AG20443 (cell line): ENCODE measurements at regions not wholly inside any gene's neighbourhood (a gene's known extent, or its start where the extent isn't known, plus 50 kb on each side); places are given as distances from the start of the nearest gene placed in this dataset.
"Not testable (repeated sequence)": the region's sequence is repeated elsewhere in the genome, so short reads cannot be mapped to it uniquely, and the experiment has no call there.

Experiments
- DNase-seq: peaks from one replicate; pipeline ENCODE4 v3.0.0; 2012; ENCODE audit warnings: low spot score, mixed read lengths

- no peak for DNase-seq
These were observed 101.9 kb upstream of the ADAMTS5 start for GRCh38 chr21:27068811-27069210.

DNA sequence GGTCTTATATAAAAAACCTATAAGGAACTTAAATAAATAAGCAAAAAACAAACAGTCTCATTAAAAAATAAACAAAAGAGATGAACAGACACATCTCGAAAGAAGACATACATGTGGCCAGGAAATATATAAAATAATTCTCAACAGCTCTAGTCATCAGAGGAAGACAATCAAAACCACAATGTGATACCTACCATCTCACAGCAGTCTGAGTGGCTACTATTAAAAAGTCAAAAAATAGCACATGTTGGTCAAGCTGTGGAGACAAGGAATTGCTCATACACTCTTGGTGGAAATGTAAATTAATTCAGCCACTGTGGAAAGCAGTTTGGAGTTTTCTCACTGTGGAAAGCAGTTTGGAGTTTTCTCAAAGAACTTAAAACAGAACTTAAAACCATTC, 100.3 kb upstream of the ADAMTS5 start:
- no peak for DNase-seq

- no peak for DNase-seq
These were observed 95.6 kb upstream of the ADAMTS5 start for GRCh38 chr21:27062443-27062842.

GRCh38 chr21:27061770-27062169, 94.9 kb upstream of the ADAMTS5 start:
- DNase-seq, result no peak

DNA sequence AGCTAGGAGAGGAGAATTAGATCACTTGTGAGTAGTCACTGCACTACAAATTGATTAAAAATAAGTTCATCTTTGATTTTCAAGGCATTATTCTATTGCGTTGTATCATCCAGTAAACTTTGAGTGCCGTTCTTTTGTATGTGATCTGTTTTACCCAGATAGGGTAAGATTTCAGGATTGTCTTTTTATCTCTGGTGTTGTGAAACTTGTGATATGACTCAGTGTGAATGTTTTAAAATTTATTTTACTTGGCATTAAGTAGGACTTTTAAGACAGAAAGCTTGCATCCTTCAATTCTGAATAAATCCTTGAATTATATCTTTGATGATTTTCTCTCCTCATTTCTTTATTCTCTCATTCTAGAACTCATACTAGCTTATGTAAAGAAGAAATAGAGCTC, 93.3 kb upstream of the ADAMTS5 start:
- DNase-seq, result no peak

GRCh38 chr21:27058673-27059605, 92.1 kb upstream of the ADAMTS5 start:
- DNase-seq, result no peak

DNA sequence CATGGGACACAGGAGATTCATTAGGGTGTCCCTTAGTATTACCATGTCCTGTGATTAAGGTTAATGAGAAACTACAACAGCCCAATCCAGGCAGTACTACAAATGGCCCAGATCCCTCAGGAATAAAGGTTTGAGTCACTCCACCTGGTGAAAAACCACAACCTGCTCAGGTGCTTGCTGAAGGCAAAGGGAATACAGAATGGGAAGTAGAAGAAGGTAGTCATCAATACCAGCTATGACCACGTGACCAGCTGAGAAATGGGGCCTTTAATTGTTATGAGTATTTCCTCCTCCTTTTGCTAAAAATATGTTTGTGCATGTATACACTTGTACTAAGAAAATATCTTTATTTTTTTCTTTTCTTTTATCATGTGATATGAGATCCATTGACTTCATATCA, 91.1 kb upstream of the ADAMTS5 start:
- DNase-seq, result no peak

- DNase-seq, result no peak
These were observed 80.9 kb upstream of the ADAMTS5 start for GRCh38 chr21:27047658-27048314.

- no peak for DNase-seq
These were observed 80.4 kb upstream of the ADAMTS5 start for GRCh38 chr21:27047283-27047657.

- DNase-seq, result no peak
These were observed 78.5 kb upstream of the ADAMTS5 start for GRCh38 chr21:27045281-27045985.

GRCh38 chr21:27043377-27043776, 76.5 kb upstream of the ADAMTS5 start:
- no peak for DNase-seq

DNA sequence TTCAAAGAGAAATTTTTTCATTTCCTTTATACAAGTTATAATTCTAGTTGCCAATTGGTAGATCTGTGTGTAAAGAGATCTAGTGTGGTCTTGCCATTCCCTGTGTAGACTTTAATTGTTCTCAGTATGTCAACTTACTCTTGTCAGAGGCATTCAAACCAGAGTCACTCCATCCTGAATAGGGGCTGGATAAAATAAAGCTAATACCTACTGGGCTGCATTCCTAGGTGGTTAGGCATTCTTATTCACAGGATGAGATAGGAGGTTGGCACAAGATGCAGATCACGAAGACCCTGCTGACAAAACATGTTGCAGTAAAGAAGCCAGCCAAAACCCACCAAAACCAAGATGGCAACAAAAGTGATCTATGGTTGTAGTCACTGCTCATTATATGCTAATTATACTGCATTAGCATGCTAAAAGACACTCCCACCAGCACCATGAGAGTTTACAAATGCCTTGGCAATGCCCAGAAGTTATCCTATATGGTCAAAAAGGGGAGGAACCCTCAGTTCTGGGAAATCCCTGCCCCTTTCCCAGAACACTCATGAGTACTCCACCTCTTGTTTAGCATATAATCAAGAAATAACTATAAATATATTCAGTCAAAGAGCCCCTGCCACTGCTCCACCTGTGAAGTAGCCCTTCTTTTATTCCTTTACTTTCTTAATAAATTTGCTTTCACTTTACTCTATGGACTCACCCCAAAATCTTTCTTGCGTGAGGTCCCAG, 74.0 kb upstream of the ADAMTS5 start:
- DNase-seq, result no peak

DNA sequence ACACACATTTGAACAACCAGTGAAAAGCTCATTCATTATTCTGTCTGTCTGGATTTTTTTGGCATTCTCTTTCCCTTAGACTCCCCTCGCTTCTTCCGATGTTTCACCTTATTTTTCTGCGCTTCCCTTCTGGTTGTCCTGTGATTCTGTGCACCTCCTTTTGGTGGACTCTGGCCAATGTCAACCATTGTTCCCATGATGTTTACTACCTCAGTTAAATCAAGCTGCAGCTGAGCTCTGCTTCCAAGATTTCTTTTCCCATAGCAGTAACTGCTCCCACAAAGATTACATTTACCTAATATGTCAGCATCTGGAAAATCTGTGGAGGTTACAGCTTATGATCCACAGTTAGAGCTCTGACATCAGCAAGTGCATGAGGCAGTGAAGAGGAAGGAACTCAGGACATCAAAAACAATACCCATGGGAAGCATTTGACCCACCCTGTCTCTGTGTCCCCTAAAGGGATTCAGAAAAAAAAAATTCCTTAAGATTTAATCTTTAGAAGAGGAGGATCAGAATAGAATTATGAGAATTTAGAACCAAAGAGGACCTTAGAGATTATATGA, 69.9 kb upstream of the ADAMTS5 start:
- no peak for DNase-seq

GRCh38 chr21:27035791-27036190, 68.9 kb upstream of the ADAMTS5 start:
- no peak for DNase-seq

- DNase-seq, result no peak
These were observed 67.9 kb upstream of the ADAMTS5 start for GRCh38 chr21:27034796-27035195.

GRCh38 chr21:27033471-27033870, 66.6 kb upstream of the ADAMTS5 start:
- no peak for DNase-seq

DNA sequence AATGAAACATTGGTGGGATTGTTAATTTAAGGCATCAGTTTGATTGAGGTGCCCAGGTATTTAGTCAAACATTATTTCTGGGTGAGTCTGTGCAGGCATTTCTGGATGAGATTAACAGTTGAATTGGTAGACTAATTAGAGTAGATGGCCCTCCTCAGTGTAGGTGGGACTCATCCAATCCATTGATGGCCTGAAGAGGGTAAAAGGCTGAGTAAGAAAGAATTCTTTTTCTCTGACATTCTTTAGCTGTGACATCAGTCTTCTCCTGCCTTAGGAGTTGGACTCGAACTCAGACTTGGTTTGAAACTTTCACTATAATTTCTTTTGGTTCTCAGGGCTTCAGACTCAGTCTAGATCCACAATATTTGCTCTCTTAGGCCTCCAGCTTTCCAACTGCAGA, 59.6 kb upstream of the ADAMTS5 start:
- no peak for DNase-seq

DNA sequence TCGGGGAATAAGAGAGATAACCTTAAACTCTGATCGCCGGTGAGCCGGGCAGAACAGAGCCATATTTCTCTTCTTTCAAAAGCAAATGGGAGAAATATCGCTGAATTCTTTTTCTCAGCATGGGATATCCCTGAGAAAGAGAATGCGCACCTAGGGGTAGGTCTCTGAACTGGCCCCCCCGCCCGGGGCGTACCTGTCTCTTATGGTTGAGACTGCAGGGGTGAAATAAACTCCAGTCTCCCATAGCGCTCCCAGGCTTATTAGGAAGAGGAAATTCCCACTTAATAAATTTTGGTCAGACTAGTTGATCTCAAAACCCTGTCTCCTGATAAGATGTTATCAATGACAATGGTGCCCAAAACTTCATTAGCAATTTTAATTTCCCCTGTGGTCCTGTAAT, 58.8 kb upstream of the ADAMTS5 start:
- not testable (repeated sequence) for DNase-seq

DNA sequence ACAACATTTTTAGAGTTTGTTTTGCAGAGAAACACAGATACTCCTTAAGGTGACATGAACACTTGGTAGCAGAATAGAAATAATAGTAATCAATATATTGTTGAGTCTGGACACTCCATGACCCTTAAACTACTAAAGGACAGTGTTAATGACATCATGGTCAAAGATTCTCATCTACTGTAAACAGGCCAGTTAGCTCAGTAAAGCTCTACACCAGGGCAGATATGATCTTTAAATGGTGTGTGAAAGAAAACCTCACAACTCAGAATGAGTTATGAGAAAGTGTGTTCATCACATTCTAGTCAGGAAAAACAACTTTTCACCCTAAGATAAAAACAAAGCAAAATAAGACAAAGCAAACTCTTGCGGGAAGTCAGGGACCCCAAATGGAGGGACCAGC, 58.1 kb upstream of the ADAMTS5 start:
- DNase-seq, result no peak

- DNase-seq, result peak; percentile 47
These were observed 57.4 kb upstream of the ADAMTS5 start for GRCh38 chr21:27024301-27024700.

DNA sequence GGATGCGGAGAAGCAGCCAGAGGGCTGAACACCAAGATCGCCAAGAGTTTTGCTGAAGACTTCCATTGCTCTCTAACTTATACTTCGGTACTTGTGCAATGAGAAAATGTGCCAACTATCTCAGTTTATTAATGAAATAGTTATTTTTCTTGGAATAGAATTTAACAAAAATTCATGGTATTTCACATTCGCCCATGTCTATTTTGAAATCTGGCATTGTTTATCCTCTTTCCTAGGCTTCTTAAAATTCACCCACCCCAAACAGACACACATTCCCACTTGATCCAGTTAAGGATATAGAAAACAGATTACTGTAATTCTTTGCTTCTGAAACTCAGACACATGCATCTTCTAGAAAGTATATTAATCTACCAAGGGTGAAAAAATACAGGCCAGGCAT, 56.3 kb upstream of the ADAMTS5 start:
- DNase-seq, result no peak

DNA sequence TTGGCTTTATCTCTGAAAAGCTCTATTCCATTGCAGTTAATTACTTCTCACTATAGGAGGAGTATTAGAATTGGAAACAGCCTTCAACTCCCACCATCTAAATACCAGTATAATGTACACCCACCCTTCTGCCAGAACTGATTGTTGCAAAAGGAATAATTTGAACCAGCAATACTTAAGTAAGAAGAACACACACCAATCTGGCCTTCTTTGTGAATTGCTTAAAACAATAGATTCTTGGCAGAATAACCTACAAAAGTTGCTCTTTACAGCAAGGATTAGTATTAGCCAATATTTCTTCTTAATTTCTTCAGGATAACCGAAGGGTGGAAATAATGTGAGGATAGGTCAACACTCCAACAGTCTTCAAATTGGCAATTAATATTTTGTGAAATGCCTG, 54.9 kb upstream of the ADAMTS5 start:
- no peak for DNase-seq
